Effector memory CD4-positive, alpha-beta T cell (primary cell): ENCODE measurements at regions not wholly inside any gene's neighbourhood (a gene's known extent, or its start where the extent isn't known, plus 50 kb on each side); places are given as distances from the start of the nearest gene placed in this dataset.

Source experiments
- DNase-seq, 3 donors: peaks; one replicate each; pipeline ENCODE4 v3.0.0-alpha.2; 2020
- H3K27ac ChIP-seq: 2 replicates; pipeline ENCODE4 v1.7.0; 2013; ENCODE audit warnings: mild to moderate bottlenecking, low read length, moderate library complexity; ENCODE audit not compliant: insufficient read depth, poor library complexity, severe bottlenecking
- H3K27me3 ChIP-seq: replicated peaks from 2 replicates; pipeline ENCODE4 v1.7.0; 2013; ENCODE audit warnings: mild to moderate bottlenecking, low read length; ENCODE audit not compliant: insufficient read depth, control insufficient read depth, poor library complexity, severe bottlenecking
- H3K36me3 ChIP-seq: 2 replicates; pipeline ENCODE4 v1.7.0; 2013; ENCODE audit warnings: mild to moderate bottlenecking, low read length, moderate library complexity; ENCODE audit not compliant: control insufficient read depth, insufficient read depth
- H3K4me1 ChIP-seq: 2 replicates; pipeline ENCODE4 v1.7.0; 2013; ENCODE audit warnings: low read length, mild to moderate bottlenecking; ENCODE audit not compliant: control insufficient read depth, insufficient read depth, poor library complexity, severe bottlenecking
- H3K4me3 ChIP-seq: 2 replicates; pipeline ENCODE4 v1.7.0; 2013; ENCODE audit warnings: low read length, low read depth, mild to moderate bottlenecking; ENCODE audit not compliant: insufficient read depth, poor library complexity, severe bottlenecking
- H3K9me3 ChIP-seq: 2 replicates; pipeline ENCODE4 v1.7.0; 2013; ENCODE audit warnings: mild to moderate bottlenecking, low read length, moderate library complexity; ENCODE audit not compliant: control insufficient read depth

- no peaks in the 10 kb centered on the region for H3K9me3 ChIP-seq
- no peaks in the 10 kb centered on the region for H3K4me1 ChIP-seq
- no peak overlapping the region for H3K4me3 ChIP-seq
- no peaks in the 10 kb centered on the region for H3K36me3 ChIP-seq
- H3K27ac ChIP-seq, result no peak overlapping the region
- H3K27me3 ChIP-seq, result no peaks in the 10 kb centered on the region
- no peak for DNase-seq
Observed at GRCh38 chr2:14520385-14520945, 112.1 kb upstream of the LRATD1 start.

DNA sequence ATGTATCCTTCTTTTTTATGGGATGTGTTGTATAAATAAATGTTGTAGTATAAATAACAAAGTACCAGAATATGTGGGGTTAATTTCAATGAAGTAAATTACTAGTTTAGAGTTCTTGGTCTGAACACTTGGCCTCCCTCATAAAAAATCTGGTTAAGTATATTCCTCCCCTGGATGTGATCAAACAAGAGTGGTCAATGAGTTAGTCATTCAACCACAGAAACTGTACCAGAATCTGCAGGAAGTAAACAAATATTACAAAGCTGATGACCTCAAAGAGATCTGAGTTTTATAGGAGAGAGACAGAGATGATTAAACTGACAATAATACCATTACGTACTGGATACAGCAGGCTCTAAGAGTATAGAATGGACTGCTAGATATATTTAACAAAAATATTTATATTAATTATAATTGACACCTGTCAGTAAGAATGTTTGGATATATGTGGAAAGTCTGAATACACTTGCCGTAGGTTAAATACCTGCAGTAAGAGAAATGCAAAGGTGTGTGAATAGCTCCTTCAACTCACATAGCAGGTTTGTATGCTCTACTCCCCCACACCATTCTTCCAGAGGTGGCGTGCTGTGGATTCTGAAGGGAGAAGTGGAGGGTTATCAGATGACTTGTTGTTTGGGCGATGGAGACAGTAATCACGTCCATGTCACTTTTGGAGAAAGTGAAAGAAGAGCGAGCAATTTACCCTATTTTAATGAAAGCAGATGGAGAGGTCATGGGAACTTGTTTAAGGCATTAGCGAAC is 108.3 kb upstream of the LRATD1 start:
- no peak overlapping the region for H3K27ac ChIP-seq
- DNase-seq, result no peak
- H3K9me3 ChIP-seq, result no peaks in the 10 kb centered on the region
- H3K36me3 ChIP-seq, result no peaks in the 10 kb centered on the region
- no peak overlapping the region for H3K4me3 ChIP-seq
- no peaks in the 10 kb centered on the region for H3K4me1 ChIP-seq
- no peaks in the 10 kb centered on the region for H3K27me3 ChIP-seq

GRCh38 chr2:14524803-14525080 is 107.8 kb upstream of the LRATD1 start:
- no peaks in the 10 kb centered on the region for H3K9me3 ChIP-seq

GRCh38 chr2:14530506-14530905 is 102.0 kb upstream of the LRATD1 start:
- no peak for DNase-seq
- no peak overlapping the region for H3K27ac ChIP-seq
- H3K36me3 ChIP-seq, result no peaks in the 10 kb centered on the region
- H3K9me3 ChIP-seq, result no peaks in the 10 kb centered on the region
- H3K4me3 ChIP-seq, result no peak overlapping the region
- H3K27me3 ChIP-seq, result no peaks in the 10 kb centered on the region
- no peaks in the 10 kb centered on the region for H3K4me1 ChIP-seq

More at GRCh38 chr2:14524803-14525080, 107.8 kb upstream of the LRATD1 start:
- Histone ChIP-seq H3K36me3 (no peaks in the 10 kb centered on the region), H3K4me1 (no peaks in the 10 kb centered on the region), H3K27me3 (no peaks in the 10 kb centered on the region), H3K27ac (no peak overlapping the region), H3K4me3 (no peak overlapping the region)
- DNase-seq, result no peak

GRCh38 chr2:14533131-14533757 is 99.3 kb upstream of the LRATD1 start:
- Histone ChIP-seq H3K9me3 (no peaks in the 10 kb centered on the region), H3K4me3 (no peak overlapping the region), H3K27me3 (no peaks in the 10 kb centered on the region), H3K4me1 (no peaks in the 10 kb centered on the region), H3K27ac (no peak overlapping the region), H3K36me3 (no peaks in the 10 kb centered on the region)
- DNase-seq, result no peak

DNA sequence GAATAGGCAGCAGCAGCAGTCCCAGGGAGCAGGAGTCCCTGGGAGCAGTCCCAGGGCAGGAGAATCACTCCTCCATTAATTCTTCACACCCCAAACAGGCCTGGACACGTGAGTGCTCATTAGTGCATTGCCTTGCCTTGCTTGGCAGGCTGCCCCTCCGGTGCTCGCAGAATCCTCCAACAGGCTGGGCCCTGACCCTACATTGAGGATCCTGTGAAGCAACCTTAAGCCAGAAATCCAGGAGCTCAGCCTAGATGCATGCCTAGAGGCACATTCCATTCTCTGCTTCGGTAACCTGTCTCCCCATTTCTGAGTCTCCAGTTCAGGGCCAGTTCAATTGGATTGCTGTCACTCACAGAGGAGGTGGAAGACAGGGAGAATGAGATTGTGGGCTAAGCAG is 97.4 kb upstream of the LRATD1 start:
- no peak for DNase-seq
- H3K9me3 ChIP-seq, result no peaks in the 10 kb centered on the region
- H3K36me3 ChIP-seq, result no peaks in the 10 kb centered on the region
- no peak overlapping the region for H3K4me3 ChIP-seq
- H3K27me3 ChIP-seq, result no peaks in the 10 kb centered on the region
- no peaks in the 10 kb centered on the region for H3K4me1 ChIP-seq
- H3K27ac ChIP-seq, result no peak overlapping the region

DNA sequence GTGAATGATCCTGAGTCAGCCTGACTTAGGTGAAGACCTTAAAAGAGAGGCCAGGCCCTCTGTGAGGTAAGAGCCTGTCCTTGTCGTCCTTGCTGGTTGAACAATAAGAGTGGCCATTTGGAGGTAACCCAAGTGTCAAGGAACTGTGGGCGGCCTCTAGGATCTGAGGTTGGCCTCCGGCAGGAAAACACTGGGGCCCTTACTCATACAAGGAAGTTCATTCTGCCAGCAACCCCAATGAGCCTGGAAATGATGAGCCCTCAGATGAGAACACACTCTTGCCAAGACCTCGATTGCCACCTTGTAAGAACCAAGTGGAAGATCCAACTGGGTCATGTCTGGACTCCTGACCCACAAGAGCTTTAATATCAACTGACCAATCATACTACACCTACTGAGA is 95.5 kb upstream of the LRATD1 start:
- Histone ChIP-seq H3K4me3 (no peak overlapping the region), H3K4me1 (no peaks in the 10 kb centered on the region), H3K27ac (no peak overlapping the region), H3K9me3 (no peaks in the 10 kb centered on the region), H3K27me3 (no peaks in the 10 kb centered on the region), H3K36me3 (no peaks in the 10 kb centered on the region)
- no peak for DNase-seq

DNA sequence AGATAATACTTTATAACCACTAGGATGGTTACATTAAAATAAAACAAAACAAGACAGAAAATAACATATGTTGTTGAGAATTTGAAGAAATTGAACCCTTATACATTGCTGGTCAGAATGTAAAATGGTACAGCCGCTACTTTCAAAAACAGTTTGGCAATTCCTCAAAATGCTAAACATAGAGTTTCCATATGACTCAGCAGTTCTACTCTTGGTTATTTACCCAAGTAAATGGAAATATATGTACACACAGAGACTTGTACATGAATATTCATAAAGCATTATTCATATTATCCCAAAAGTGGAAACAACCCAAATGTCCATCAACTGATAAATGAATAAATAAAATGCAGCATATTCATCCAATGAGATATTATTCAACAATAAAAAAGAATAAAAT is 92.5 kb upstream of the LRATD1 start:
- no peaks in the 10 kb centered on the region for H3K9me3 ChIP-seq
- no peaks in the 10 kb centered on the region for H3K4me1 ChIP-seq
- H3K4me3 ChIP-seq, result no peak overlapping the region
- no peaks in the 10 kb centered on the region for H3K27me3 ChIP-seq
- H3K27ac ChIP-seq, result no peak overlapping the region
- DNase-seq, result no peak
- H3K36me3 ChIP-seq, result no peaks in the 10 kb centered on the region

DNA sequence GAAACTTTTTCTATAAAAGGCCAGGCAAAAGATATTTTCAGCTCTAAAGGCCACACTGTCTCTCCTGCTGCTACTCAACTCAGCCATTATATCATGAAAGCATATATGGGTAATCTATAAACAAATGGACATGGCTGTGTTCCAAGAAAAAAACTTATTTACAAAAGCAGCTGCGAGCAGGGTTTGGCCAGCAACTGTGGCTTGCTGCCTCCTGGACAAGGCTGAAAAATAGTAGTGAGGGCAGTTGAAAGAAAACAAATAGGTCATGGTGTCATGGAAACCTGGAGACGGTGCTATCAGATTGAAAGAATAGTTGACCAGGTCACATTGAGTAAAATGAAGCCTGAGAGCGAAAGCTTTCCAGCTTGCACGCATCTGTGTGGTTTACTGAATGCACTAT is 89.2 kb upstream of the LRATD1 start:
- Histone ChIP-seq H3K9me3 (no peaks in the 10 kb centered on the region), H3K4me3 (no peak overlapping the region), H3K27ac (no peak overlapping the region), H3K4me1 (no peaks in the 10 kb centered on the region), H3K36me3 (no peaks in the 10 kb centered on the region), H3K27me3 (no peaks in the 10 kb centered on the region)
- no peak for DNase-seq

GRCh38 chr2:14544247-14544646 is 88.3 kb upstream of the LRATD1 start:
- Histone ChIP-seq H3K4me1 (no peaks in the 10 kb centered on the region), H3K27ac (no peak overlapping the region), H3K27me3 (no peaks in the 10 kb centered on the region), H3K4me3 (no peak overlapping the region), H3K36me3 (no peaks in the 10 kb centered on the region), H3K9me3 (no peaks in the 10 kb centered on the region)
- DNase-seq, result no peak
